IMR-90 (cell line): ENCODE measurements at regions not wholly inside any gene's neighbourhood (a gene's known extent, or its start where the extent isn't known, plus 50 kb on each side); places are given as distances from the start of the nearest gene placed in this dataset.

Source experiments
- ATAC-seq: fragments of 200-7000 bp; cut with Tn5 transposase; 2 replicates; pipeline ENCODE4 v1.9.1; 2020; ENCODE audit warnings: low read depth, mild to moderate bottlenecking, moderate library complexity
- BruUV-seq: library from RNA; stranded (reverse); fragments of 400-500 nt; replicated peaks from 2 replicates; lab custom pipeline; 2021; lab: Mats Ljungman, UMichigan
- CTCF ChIA-PET: fragments of 300-600 bp; formaldehyde crosslinking; extraction: SDS; loops from one replicate; lab custom pipeline; 2021; ENCODE audit warnings: antibody characterized with exemption; lab: Yijun Ruan, JAX
- POLR2A ChIA-PET: fragments of 300-600 bp; sonication (Branson Sonifier 250); formaldehyde crosslinking; loops from one replicate; lab custom pipeline; 2022; ENCODE audit warnings: antibody characterized with exemption; ENCODE audit not compliant: unreplicated experiment; lab: Charles Lee
- DNase-seq: peaks from one replicate; pipeline ENCODE4 v3.0.0; 2013
- H2AFZ ChIP-seq: replicated peaks from 2 replicates; pipeline ENCODE3; 2013; ENCODE audit warnings: low read length, mild to moderate bottlenecking; ENCODE audit not compliant: poor library complexity
- H2AK5ac ChIP-seq: 2 replicates; pipeline ENCODE4 v1.6.1; 2013; ENCODE audit warnings: low read depth, low read length, inconsistent platforms
- H2AK9ac ChIP-seq: replicated peaks from 2 replicates; pipeline ENCODE3; 2013; ENCODE audit warnings: mild to moderate bottlenecking, low read depth, low read length, moderate library complexity; ENCODE audit not compliant: poor library complexity
- H2BK120ac ChIP-seq: 2 replicates; pipeline ENCODE4 v1.6.1; 2013; ENCODE audit warnings: low read depth, low read length, inconsistent platforms
- H2BK15ac ChIP-seq: 3 replicates; pipeline ENCODE4 v1.6.1; 2013; ENCODE audit warnings: low read depth, low read length, inconsistent platforms
- H2BK20ac ChIP-seq: 2 replicates; pipeline ENCODE4 v1.6.1; 2013; ENCODE audit warnings: low read depth, mild to moderate bottlenecking, inconsistent platforms, low read length, moderate library complexity
- H2BK5ac ChIP-seq: 2 replicates; pipeline ENCODE4 v1.6.1; 2013; ENCODE audit warnings: mild to moderate bottlenecking, low read depth, low read length, inconsistent platforms; ENCODE audit not compliant: poor library complexity, severe bottlenecking
- H3K14ac ChIP-seq: replicated peaks from 2 replicates; pipeline ENCODE4 v1.6.1; 2013; ENCODE audit warnings: low read depth, low read length, inconsistent platforms
- H3K18ac ChIP-seq: 2 replicates; pipeline ENCODE4 v1.6.1; 2013; ENCODE audit warnings: low read depth, low read length, control low read depth
- H3K23ac ChIP-seq: 2 replicates; pipeline ENCODE4 v1.6.1; 2013; ENCODE audit warnings: low read depth, low read length, inconsistent platforms
- H3K27ac ChIP-seq: 2 replicates; pipeline ENCODE4 v1.5.1; 2013; ENCODE audit warnings: mild to moderate bottlenecking, control low read depth, low read length; ENCODE audit not compliant: insufficient read depth
- H3K27me3 ChIP-seq: 2 replicates; pipeline ENCODE4 v1.6.1; 2013; ENCODE audit warnings: low read length; ENCODE audit not compliant: control insufficient read depth, insufficient read depth
- H3K36me3 ChIP-seq: 2 replicates; pipeline ENCODE4 v1.6.1; 2013; ENCODE audit warnings: low read length, mixed read lengths; ENCODE audit not compliant: control insufficient read depth, insufficient read depth
- H3K4ac ChIP-seq: 2 replicates; pipeline ENCODE4 v1.6.1; 2013; ENCODE audit warnings: low read depth, low read length, inconsistent platforms
- H3K4me1 ChIP-seq: 2 replicates; pipeline ENCODE4 v1.6.1; 2013; ENCODE audit warnings: low read length, mixed read lengths; ENCODE audit not compliant: control insufficient read depth, insufficient read depth
- H3K4me2 ChIP-seq: 2 replicates; pipeline ENCODE4 v1.6.1; 2013; ENCODE audit warnings: low read depth, mild to moderate bottlenecking, control low read depth, low read length, moderate library complexity
- H3K4me3 ChIP-seq: 2 replicates; pipeline ENCODE4 v1.5.1; 2013; ENCODE audit warnings: low read depth, mild to moderate bottlenecking, control low read depth, low read length, moderate library complexity; ENCODE audit not compliant: insufficient read depth
- H3K56ac ChIP-seq: 2 replicates; pipeline ENCODE4 v1.6.1; 2013; ENCODE audit warnings: low read length, inconsistent platforms; ENCODE audit not compliant: insufficient read depth; ENCODE audit errors: extremely low read depth
- H3K79me1 ChIP-seq, 2 experiments: 2 replicates each; pipeline ENCODE4 v1.6.1; 2013; ENCODE audit warnings: low read length in 2 of 2, inconsistent platforms in 1 of 2, low read depth in 1 of 2
- H3K9ac ChIP-seq: 2 replicates; pipeline ENCODE4 v1.6.1; 2013; ENCODE audit warnings: low read depth, low read length, control low read depth
- H3K9me1 ChIP-seq: 2 replicates; pipeline ENCODE4 v1.6.1; 2013; ENCODE audit warnings: low read length, inconsistent platforms; ENCODE audit not compliant: insufficient read depth
- H3K9me3 ChIP-seq: 2 replicates; pipeline ENCODE4 v1.6.1; 2013; ENCODE audit warnings: low read length; ENCODE audit not compliant: control insufficient read depth, insufficient read depth
- H4K20me1 ChIP-seq: 2 replicates; pipeline ENCODE4 v1.6.1; 2013; ENCODE audit warnings: low read length, inconsistent platforms; ENCODE audit not compliant: insufficient read depth
- H4K5ac ChIP-seq: 2 replicates; pipeline ENCODE4 v1.6.1; 2013; ENCODE audit warnings: mild to moderate bottlenecking, low read depth, low read length, control low read depth
- H4K8ac ChIP-seq, 2 experiments: 2 replicates each; pipeline ENCODE4 v1.6.1; 2013; ENCODE audit warnings: low read depth in 2 of 2, low read length in 2 of 2, control low read depth in 1 of 2, inconsistent platforms in 1 of 2
- H4K91ac ChIP-seq: 2 replicates; pipeline ENCODE4 v1.6.1; 2013; ENCODE audit warnings: low read depth, low read length, inconsistent platforms; ENCODE audit not compliant: insufficient read depth
- BHLHE40 ChIP-seq: fragments of 150-350 bp; IDR thresholded peaks from 2 replicates; pipeline ENCODE4 v1.6.1; 2016; ENCODE audit warnings: mild to moderate bottlenecking, low read depth, low read length
- CEBPB ChIP-seq: IDR thresholded peaks from 2 replicates; pipeline ENCODE4 v1.6.1; 2012; ENCODE audit warnings: low read depth, low read length, improper control_type of control experiment
- CTCF ChIP-seq: conservative IDR thresholded peaks from 2 replicates; pipeline ENCODE4 v1.5.1; 2012; ENCODE audit warnings: mild to moderate bottlenecking, low read depth, low read length, improper control_type of control experiment
- ELK1 ChIP-seq: fragments of 150-350 bp; IDR thresholded peaks from 2 replicates; pipeline ENCODE4 v1.6.1; 2016; ENCODE audit warnings: low read depth, mild to moderate bottlenecking, low read length, moderate library complexity, borderline replicate concordance
- FOS ChIP-seq: fragments of 150-350 bp; IDR thresholded peaks from 2 replicates; pipeline ENCODE4 v1.6.1; 2016; ENCODE audit warnings: low read depth, low read length
- MAZ ChIP-seq: IDR thresholded peaks from 2 replicates; pipeline ENCODE4 v1.6.1; 2012; ENCODE audit warnings: low read depth, mild to moderate bottlenecking, low read length, improper control_type of control experiment, moderate library complexity, borderline replicate concordance
- MXI1 ChIP-seq: IDR thresholded peaks from 2 replicates; pipeline ENCODE4 v1.6.1; 2012; ENCODE audit warnings: low read depth, mild to moderate bottlenecking, low read length, moderate library complexity, borderline replicate concordance
- POLR2A ChIP-seq: IDR thresholded peaks from 2 replicates; pipeline ENCODE4 v1.6.1; 2012; ENCODE audit warnings: mild to moderate bottlenecking, low read depth, low read length
- RCOR1 ChIP-seq: IDR thresholded peaks from 2 replicates; pipeline ENCODE4 v1.6.1; 2012; ENCODE audit warnings: mild to moderate bottlenecking, low read length, improper control_type of control experiment; ENCODE audit not compliant: insufficient replicate concordance
- RFX5 ChIP-seq: IDR thresholded peaks from 2 replicates; pipeline ENCODE4 v1.8.0; 2012; ENCODE audit warnings: low read depth, mild to moderate bottlenecking, low read length, moderate library complexity
- USF2 ChIP-seq: fragments of 150-350 bp; IDR thresholded peaks from 2 replicates; pipeline ENCODE4 v1.6.1; 2017; ENCODE audit warnings: mild to moderate bottlenecking, antibody characterized with exemption, low read length, low read depth
- WGBS, 2 experiments: methylation state at CpG; one replicate each; pipeline versions ENCODE4 v1.1.5 to v1.1.7; 2013; ENCODE audit warnings: missing lambda C conversion rate in 2 of 2; ENCODE audit not compliant: insufficient read length in 1 of 2; ENCODE audit errors: extremely low coverage in 2 of 2; 5-methylcytosine and 5-hydroxymethylcytosine counted together
- dilution Hi-C: fragments of 300-500 bp; cut with HindIII; formaldehyde crosslinking; loops from one replicate; pipeline ENCODE4 v1.14.3; 2018; ENCODE audit warnings: low sequenced_read_pairs; ENCODE audit not compliant: unreplicated experiment
- in situ Hi-C: fragments of 300-500 bp; cut with MboI; formaldehyde crosslinking; loops from 3 replicates; pipeline ENCODE4 v1.14.3; 2019; ENCODE audit warnings: low sequenced_read_pairs, inconsistent platforms, mixed read lengths
- intact Hi-C: fragments of 100-400 bp; cut with micrococcal nuclease; formaldehyde crosslinking; loops from 2 replicates; pipeline ENCODE4 v1.10.0; 2022

GRCh38 chr2:120642646-120643045, 93.0 kb upstream of the GLI2 start:
- Histone ChIP-seq H3K56ac (no peak overlapping the region), H3K4ac (no peak overlapping the region), H3K27ac (no peak overlapping the region), H2AK9ac (no peak overlapping the region), H3K4me1 (peaks cover under 1% of the 10 kb centered on the region; the same call in 1 of the 2 replicates), H2AK5ac (no peak overlapping the region), H2BK20ac (no peak overlapping the region), H3K9ac (no peak overlapping the region), H3K23ac (no peak overlapping the region), H3K4me2 (no peak overlapping the region), H2AFZ (no peak overlapping the region), H4K20me1 (no peaks in the 10 kb centered on the region), H2BK15ac (no peak overlapping the region), H3K18ac (no peak overlapping the region), H3K27me3 (peaks cover 6% of the 10 kb centered on the region; the same call in 1 of the 2 replicates), H3K79me1 (no peaks in the 10 kb centered on the region), H2BK120ac (no peak overlapping the region), H3K9me3 (peaks cover 4% of the 10 kb centered on the region; the same call in 1 of the 2 replicates), H3K9me1 (0 out of 2 replicates have a peak, but pooled peaks cover 3% of the 10 kb centered on the region), H4K5ac (no peak overlapping the region), H4K91ac (no peak overlapping the region), H3K36me3 (no peaks in the 10 kb centered on the region), H4K8ac (no peak overlapping the region), H2BK5ac (no peak overlapping the region), H3K14ac (no peak overlapping the region), H3K4me3 (no peak overlapping the region)
- POLR2A ChIA-PET: no interaction called here
- intact Hi-C loops (no loop called here), dilution Hi-C loops (no loop called here), in situ Hi-C loops (no loop called here)
- DNase-seq: no peak
- no peak for ATAC-seq
- no peak for TF ChIP-seq MXI1
- TF ChIP-seq CEBPB: no peak
- TF ChIP-seq FOS: no peak
- TF ChIP-seq BHLHE40: no peak
- no peak for TF ChIP-seq POLR2A
- no peak for TF ChIP-seq USF2
- TF ChIP-seq RFX5: no peak
- TF ChIP-seq RCOR1: no peak
- no peak for TF ChIP-seq CTCF
- TF ChIP-seq MAZ: no peak
- TF ChIP-seq ELK1: no peak
- CTCF ChIA-PET: no interaction called here
- WGBS, 2 experiments: no CpG with 5 or more reads among the region's 4 CpGs
- no TSS peak for BruUV-seq
